Prostate gland (tissue), 2 donors: ENCODE measurements at regions not wholly inside any gene's neighbourhood (a gene's known extent, or its start where the extent isn't known, plus 50 kb on each side); places are given as distances from the start of the nearest gene placed in this dataset.

Experiments
- DNase-seq: peaks from one replicate; pipeline ENCODE4 v3.0.0-alpha.2; 2019; ENCODE audit warnings: low spot score
- H3K27ac ChIP-seq, 2 donors: fragments of 200-600 bp; sonication (generic); 2 replicates each; pipeline ENCODE4 v1.5.1; 2017 to 2019
- H3K27me3 ChIP-seq: fragments of 200-600 bp; sonication (generic); replicated peaks from 2 replicates; pipeline ENCODE4 v1.5.1; 2019; ENCODE audit not compliant: insufficient read depth
- H3K36me3 ChIP-seq, 2 donors: fragments of 200-600 bp; sonication (generic); 1 replicate in 1 of 2; 2 replicates in 1 of 2; pipeline versions ENCODE4 v1.5.1 to v1.8.1; 2017 to 2019
- H3K4me1 ChIP-seq: fragments of 200-600 bp; sonication (generic); replicated peaks from 2 replicates; pipeline ENCODE4 v1.5.1; 2019
- H3K4me3 ChIP-seq, 2 donors: fragments of 200-600 bp; sonication (generic); 2 replicates each; pipeline ENCODE4 v1.5.1; 2017 to 2019
- H3K9me3 ChIP-seq: fragments of 200-600 bp; sonication (generic); 2 replicates; pipeline ENCODE4 v1.5.1; 2017
- POLR2A ChIP-seq: fragments of 450-650 bp; IDR thresholded peaks from one replicate; pipeline ENCODE4 v1.6.1; 2016; ENCODE audit warnings: antibody characterized with exemption, mild to moderate bottlenecking
- POLR2AphosphoS5 ChIP-seq: sonication (generic); formaldehyde crosslinking; IDR thresholded peaks from one replicate; pipeline ENCODE4 v1.6.1; 2017; ENCODE audit warnings: antibody characterized with exemption
- WGBS: methylation state at CpG from one replicate; pipeline ENCODE4 v1.1.5; 2018; 5-methylcytosine and 5-hydroxymethylcytosine counted together
- intact Hi-C: fragments of 100-400 bp; cut with DNase I; formaldehyde crosslinking; loops from one replicate; pipeline ENCODE4 v1.14.2; 2022
- TF ChIP-seq, protein P1 (sequence below), 4 experiments: fragments of 200-600 bp in 2 of 4; fragments of 450-650 bp in 2 of 4; sonication (generic) in 2 of 4; IDR thresholded peaks; 1 replicate in 3 of 4; 2 replicates in 1 of 4; pipeline ENCODE4 v1.5.1; 2016 to 2019; ENCODE audit warnings: antibody characterized with exemption in 4 of 4, mild to moderate bottlenecking in 2 of 4, moderate library complexity in 2 of 4

DNA sequence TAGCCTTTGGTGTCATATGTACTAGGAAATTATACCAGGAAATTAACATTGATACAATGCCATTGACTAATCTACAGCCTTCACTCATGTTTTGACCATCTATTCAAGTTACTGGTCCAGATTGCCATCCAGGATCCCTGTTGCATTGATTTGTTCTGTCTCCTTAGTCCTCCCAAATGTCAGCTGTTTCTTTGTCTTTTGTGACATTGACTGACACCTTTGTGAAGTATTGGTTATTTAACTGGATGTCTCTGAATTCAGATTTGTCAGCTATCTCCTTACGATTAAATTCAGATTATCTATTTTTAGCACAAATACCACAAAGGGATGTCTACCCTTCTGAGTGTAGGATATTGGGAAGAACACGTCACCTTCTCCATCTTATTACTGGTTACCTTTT, 73.7 kb upstream of the CTNND2 start:
- Histone ChIP-seq H3K27me3 (no peaks in the 10 kb centered on the region), H3K27ac (no peak overlapping the region), H3K36me3 (no peaks in the 10 kb centered on the region), H3K4me3 (no peak overlapping the region), H3K4me1 (no peaks in the 10 kb centered on the region), H3K9me3 (no peaks in the 10 kb centered on the region)
- no peak for DNase-seq
- intact Hi-C loops = no loop called here
- TF ChIP-seq POLR2A = no peak
- TF ChIP-seq POLR2AphosphoS5 = no peak
- TF ChIP-seq, protein P1, sequence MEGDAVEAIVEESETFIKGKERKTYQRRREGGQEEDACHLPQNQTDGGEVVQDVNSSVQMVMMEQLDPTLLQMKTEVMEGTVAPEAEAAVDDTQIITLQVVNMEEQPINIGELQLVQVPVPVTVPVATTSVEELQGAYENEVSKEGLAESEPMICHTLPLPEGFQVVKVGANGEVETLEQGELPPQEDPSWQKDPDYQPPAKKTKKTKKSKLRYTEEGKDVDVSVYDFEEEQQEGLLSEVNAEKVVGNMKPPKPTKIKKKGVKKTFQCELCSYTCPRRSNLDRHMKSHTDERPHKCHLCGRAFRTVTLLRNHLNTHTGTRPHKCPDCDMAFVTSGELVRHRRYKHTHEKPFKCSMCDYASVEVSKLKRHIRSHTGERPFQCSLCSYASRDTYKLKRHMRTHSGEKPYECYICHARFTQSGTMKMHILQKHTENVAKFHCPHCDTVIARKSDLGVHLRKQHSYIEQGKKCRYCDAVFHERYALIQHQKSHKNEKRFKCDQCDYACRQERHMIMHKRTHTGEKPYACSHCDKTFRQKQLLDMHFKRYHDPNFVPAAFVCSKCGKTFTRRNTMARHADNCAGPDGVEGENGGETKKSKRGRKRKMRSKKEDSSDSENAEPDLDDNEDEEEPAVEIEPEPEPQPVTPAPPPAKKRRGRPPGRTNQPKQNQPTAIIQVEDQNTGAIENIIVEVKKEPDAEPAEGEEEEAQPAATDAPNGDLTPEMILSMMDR (IDR thresholded peaks at IDR 0.05) = no peak
- 93% methylated on average over 2 of the region's 2 CpGs for WGBS

DNA sequence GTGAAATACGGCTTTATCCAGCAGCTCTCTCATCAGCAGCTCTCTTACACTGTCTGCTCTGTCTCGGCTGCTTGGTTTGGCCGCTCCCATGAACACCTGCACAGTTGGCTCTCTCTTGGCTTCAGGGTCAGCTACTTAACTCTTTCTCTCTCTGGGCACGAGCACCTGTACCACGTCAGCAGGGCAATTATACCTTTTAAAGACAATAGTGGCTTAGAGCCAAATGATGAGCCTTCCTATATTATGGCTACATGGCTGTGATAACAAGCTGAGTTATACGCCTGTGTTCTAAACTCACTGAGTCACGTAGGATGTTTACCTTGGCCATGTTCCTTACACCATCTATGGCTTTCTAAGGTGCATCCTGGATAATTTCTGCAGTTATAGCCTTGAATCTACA, 69.2 kb upstream of the CTNND2 start:
- intact Hi-C loops = no loop called here

DNA sequence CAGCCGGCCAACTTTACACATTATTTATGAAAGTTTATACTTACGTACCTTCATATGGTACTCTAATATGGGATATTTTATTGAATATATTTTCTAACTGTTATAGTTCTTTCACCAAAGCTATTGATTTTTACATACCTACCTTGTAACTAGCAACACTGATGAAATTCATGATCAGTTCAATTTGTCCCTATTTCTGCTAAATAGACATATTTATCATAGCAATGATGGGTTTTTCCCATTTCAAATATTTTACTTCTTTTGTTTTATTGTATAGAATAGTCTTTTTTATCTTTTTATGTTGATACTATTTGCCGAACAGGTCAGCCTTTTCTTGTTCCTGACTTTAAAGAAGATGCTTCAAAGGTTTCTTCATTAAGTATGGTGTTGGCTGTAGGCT, 59.0 kb upstream of the CTNND2 start:
- DNase-seq = no peak
- no peaks in the 10 kb centered on the region for H3K27me3 ChIP-seq
- WGBS = 84% methylated on average over 3 of the region's 3 CpGs
- no peaks in the 10 kb centered on the region for H3K4me1 ChIP-seq
- H3K27ac ChIP-seq = no peak overlapping the region
- no peak overlapping the region for H3K4me3 ChIP-seq
- TF ChIP-seq POLR2A (no peak), POLR2AphosphoS5 (no peak)
- TF ChIP-seq, protein P1 (IDR thresholded peaks at IDR 0.05) = no peak
- intact Hi-C loops = no loop called here
- H3K36me3 ChIP-seq = no peaks in the 10 kb centered on the region
- H3K9me3 ChIP-seq = no peaks in the 10 kb centered on the region

More for the DNA sequence above, 69.2 kb upstream of the CTNND2 start:
- DNase-seq = no peak
- Histone ChIP-seq H3K4me1 (no peaks in the 10 kb centered on the region), H3K4me3 (no peak overlapping the region), H3K36me3 (no peaks in the 10 kb centered on the region), H3K27me3 (no peaks in the 10 kb centered on the region), H3K9me3 (no peaks in the 10 kb centered on the region), H3K27ac (no peak overlapping the region)
- no peak for TF ChIP-seq POLR2AphosphoS5
- WGBS = 61% methylated on average over 7 of the region's 7 CpGs

DNA sequence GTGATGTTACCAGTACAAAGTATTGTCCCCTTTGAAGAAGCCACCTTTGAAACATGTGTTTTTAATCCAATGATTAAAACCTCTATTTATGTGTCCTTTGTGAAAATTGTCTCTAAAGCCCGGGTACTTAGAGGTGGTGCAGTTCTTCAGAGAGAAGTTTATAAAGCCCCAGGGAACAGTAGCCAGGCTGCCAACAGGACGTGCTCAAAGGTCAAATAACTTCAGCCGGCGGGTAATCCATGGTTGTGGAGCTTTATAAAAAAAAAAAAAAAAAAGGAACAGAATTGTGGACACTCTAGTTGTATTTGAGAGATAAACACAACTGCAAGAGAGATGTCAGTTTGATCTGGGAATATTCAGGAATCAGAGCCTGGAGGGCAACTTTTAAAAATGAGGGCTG, 57.9 kb upstream of the CTNND2 start:
- no peaks in the 10 kb centered on the region for H3K4me1 ChIP-seq

DNA sequence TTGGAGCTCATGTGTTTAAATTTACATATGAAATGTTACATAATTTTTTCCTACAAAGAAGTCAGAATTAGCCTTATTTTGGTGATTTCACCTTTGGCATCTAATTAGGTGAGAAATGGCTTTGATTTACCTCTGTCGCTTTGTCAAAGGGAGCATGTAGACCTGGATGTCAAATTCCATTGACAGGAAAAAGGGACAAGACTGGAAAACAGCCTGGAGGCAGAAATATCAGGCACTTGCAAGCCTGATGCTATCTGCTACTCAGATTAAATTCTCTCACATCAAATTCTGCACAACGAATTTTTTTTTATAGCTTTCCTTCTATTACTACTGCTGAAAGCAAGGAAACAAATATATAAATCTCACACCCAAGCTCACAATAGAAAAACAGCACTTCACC, 54.1 kb upstream of the CTNND2 start:
- Histone ChIP-seq H3K27me3 (no peaks in the 10 kb centered on the region), H3K4me1 (no peaks in the 10 kb centered on the region), H3K4me3 (no peak overlapping the region), H3K36me3 (no peaks in the 10 kb centered on the region), H3K9me3 (no peaks in the 10 kb centered on the region), H3K27ac (no peak overlapping the region)
- TF ChIP-seq POLR2A = no peak
- TF ChIP-seq POLR2AphosphoS5 = no peak
- TF ChIP-seq, protein P1 (IDR thresholded peaks at IDR 0.05) = no peak
- intact Hi-C loops = no loop called here
- no peak for DNase-seq
- WGBS = 41% methylated on average over 2 of the region's 2 CpGs

More for the DNA sequence above, 57.9 kb upstream of the CTNND2 start:
- WGBS = 31% methylated on average over 4 of the region's 4 CpGs
- no peaks in the 10 kb centered on the region for H3K9me3 ChIP-seq
- TF ChIP-seq, protein P1 (IDR thresholded peaks at IDR 0.05) = no peak
- TF ChIP-seq POLR2A = no peak
- no peak for TF ChIP-seq POLR2AphosphoS5
- H3K27ac ChIP-seq = no peak overlapping the region
- DNase-seq = no peak
- no peaks in the 10 kb centered on the region for H3K36me3 ChIP-seq
- no peaks in the 10 kb centered on the region for H3K27me3 ChIP-seq
- intact Hi-C loops = no loop called here
- no peak overlapping the region for H3K4me3 ChIP-seq
